ENCODE measurements at regions not wholly inside any gene's neighbourhood (a gene's known extent, or its start where the extent isn't known, plus 50 kb on each side); places are given as distances from the start of the nearest gene placed in this dataset.
A peak's percentile ranks its signal among the peaks of the same experiment; 100 is the strongest.
"Not testable (repeated sequence)": the region's sequence is repeated elsewhere in the genome, so short reads cannot be mapped to it uniquely, and the experiment has no call there.

DNA sequence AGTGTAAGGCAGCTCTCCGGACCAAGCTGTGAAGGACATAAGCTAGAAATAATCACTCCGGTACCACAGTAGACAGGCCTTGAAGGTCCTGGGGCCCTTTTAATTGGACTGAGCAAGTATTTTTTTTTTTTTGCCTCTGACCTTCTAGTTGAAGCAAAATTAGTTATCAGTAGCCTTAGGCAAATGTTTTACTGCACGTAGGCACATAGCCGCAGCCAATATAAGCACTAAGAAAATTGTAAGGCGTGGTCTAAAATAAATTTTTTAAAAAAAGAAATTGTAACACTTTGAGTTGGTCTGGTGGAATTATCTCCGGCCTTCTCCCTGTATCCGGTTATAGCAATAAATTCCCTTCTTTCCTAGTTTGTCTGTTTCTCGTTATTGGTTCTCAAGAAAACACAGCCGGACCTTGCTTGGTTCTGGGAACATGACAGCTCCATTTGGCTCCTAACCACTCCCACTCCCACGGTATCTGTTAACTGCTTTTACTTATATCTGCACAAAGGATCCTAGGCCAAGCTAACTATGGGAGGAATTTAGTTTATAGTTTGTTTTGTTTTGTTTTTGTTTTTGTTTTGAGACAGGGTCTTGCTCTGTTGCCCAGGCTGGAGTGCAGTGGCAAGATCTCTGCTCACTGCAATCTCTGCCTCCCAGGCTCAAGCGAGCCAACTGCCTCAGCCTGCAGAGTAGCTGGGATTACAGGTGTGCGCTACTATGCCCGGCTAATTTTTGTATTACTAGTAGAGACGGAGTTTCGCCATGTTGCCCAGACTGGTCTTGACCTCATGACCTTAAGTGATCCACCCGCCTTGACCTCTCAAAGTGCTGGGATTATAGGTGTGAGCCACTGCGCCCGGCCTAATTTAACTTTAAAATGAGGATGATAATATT lies 124.4 kb upstream of the KIF5B start:
- Histone ChIP-seq H3K36me3 (ENCODE audit: control insufficient read depth, insufficient read depth, low read length) (no peaks in the 10 kb centered on the region), H2AFZ (ENCODE audit: low read length) (peak overlapping the region; percentile 23), H3K4me1 (ENCODE audit: control insufficient read depth, extremely low read depth, insufficient read depth, low read length) (no peaks in the 10 kb centered on the region), H3K9me3 (ENCODE audit: control insufficient read depth, insufficient read depth, low read depth, low read length) (no peaks in the 10 kb centered on the region), H3K27ac (ENCODE audit: insufficient read depth, low read length) (no peak overlapping the region), H3K27me3 (ENCODE audit: control insufficient read depth, insufficient read depth, low read length) (no peaks in the 10 kb centered on the region), H4K20me1 (ENCODE audit: control insufficient read depth, extremely low read depth, insufficient read depth, low read length) (no peaks in the 10 kb centered on the region), H3K9ac (ENCODE audit: insufficient read depth, low read length) (no peak overlapping the region), H3K4me3 (replicated peaks in 1 of 4; ENCODE audit: control extremely low read depth in 1 of 4, insufficient read depth in 1 of 4, low read depth in 3 of 4, low read length in 4 of 4) (no peak overlapping the region), H3K4me2 (ENCODE audit: extremely low read depth, insufficient read depth, low read length) (no peak overlapping the region), H3K79me2 (ENCODE audit: control insufficient read depth, insufficient read depth, low read length) (no peaks in the 10 kb centered on the region)
- no peak for TF ChIP-seq EZH2 (IDR thresholded peaks at IDR 0.05; ENCODE audit: low read length, missing control alignments)
- TF ChIP-seq, protein P1, sequence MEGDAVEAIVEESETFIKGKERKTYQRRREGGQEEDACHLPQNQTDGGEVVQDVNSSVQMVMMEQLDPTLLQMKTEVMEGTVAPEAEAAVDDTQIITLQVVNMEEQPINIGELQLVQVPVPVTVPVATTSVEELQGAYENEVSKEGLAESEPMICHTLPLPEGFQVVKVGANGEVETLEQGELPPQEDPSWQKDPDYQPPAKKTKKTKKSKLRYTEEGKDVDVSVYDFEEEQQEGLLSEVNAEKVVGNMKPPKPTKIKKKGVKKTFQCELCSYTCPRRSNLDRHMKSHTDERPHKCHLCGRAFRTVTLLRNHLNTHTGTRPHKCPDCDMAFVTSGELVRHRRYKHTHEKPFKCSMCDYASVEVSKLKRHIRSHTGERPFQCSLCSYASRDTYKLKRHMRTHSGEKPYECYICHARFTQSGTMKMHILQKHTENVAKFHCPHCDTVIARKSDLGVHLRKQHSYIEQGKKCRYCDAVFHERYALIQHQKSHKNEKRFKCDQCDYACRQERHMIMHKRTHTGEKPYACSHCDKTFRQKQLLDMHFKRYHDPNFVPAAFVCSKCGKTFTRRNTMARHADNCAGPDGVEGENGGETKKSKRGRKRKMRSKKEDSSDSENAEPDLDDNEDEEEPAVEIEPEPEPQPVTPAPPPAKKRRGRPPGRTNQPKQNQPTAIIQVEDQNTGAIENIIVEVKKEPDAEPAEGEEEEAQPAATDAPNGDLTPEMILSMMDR (conservative IDR thresholded peaks at IDR 0.05 in 1 of 2, IDR thresholded peaks at IDR 0.05 in 1 of 2; ENCODE audit: low read depth in 1 of 2, low read length in 2 of 2): no peak
- no peak for DNase-seq (ENCODE audit: low read depth in 2 of 2)

DNA sequence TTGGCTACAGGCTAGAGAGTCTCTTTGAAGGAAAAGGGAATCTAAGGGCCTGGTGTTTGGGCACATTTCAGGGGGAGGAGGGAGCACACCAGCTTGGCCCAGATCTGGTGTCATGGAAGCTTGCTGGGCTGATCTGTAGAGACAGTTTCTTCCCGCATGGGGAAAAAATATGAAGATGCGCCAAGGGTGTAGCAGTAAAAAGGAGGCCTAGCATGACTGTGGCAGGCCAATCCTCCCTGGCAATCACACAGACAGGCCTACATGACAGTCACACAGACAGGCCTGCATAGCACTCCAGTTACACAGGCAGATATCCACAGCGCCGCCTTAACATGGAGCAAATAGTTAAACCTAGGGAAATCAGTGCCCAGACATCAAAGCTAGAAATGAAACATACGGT lies 123.6 kb upstream of the KIF5B start:
- H3K27ac ChIP-seq (ENCODE audit: insufficient read depth, low read length): no peak overlapping the region
- H3K9ac ChIP-seq (ENCODE audit: insufficient read depth, low read length): no peak overlapping the region
- no peak overlapping the region for H2AFZ ChIP-seq (ENCODE audit: low read length)

DNA sequence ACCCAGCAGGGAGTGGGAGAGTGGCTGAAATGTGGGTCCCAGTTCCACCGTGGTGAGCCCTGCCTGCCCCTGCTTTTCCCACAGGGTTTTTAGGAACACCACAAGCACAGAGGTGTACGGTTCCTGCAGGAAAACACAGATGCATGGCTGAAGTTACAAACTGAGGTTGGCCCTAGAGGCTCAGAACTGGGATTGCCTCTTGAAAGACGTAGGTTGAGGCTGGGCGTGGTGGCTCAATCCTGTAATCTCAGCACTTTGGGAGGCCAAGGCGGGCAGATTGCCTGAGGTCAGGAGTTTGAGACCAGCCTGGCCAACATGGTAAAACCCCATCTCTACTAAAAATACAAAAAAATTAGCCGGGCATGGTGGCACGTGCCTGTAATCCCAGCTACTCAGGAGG lies 121.4 kb upstream of the KIF5B start:
- H3K4me1 ChIP-seq (ENCODE audit: control insufficient read depth, extremely low read depth, insufficient read depth, low read length); H3K9ac ChIP-seq (ENCODE audit: insufficient read depth, low read length); H3K4me3 ChIP-seq (replicated peaks in 1 of 4; ENCODE audit: control extremely low read depth in 1 of 4, insufficient read depth in 1 of 4, low read depth in 3 of 4, low read length in 4 of 4); H3K79me2 ChIP-seq (ENCODE audit: control insufficient read depth, insufficient read depth, low read length); H4K20me1 ChIP-seq (ENCODE audit: control insufficient read depth, extremely low read depth, insufficient read depth, low read length); H3K27ac ChIP-seq (ENCODE audit: insufficient read depth, low read length); DNase-seq (ENCODE audit: low read depth in 2 of 2); H3K4me2 ChIP-seq (ENCODE audit: extremely low read depth, insufficient read depth, low read length); H2AFZ ChIP-seq (ENCODE audit: low read length); H3K36me3 ChIP-seq (ENCODE audit: control insufficient read depth, insufficient read depth, low read length); H3K27me3 ChIP-seq (ENCODE audit: control insufficient read depth, insufficient read depth, low read length); H3K9me3 ChIP-seq (ENCODE audit: control insufficient read depth, insufficient read depth, low read depth, low read length): not testable (repeated sequence)

More for the DNA sequence above, 123.6 kb upstream of the KIF5B start:
- H3K4me3 ChIP-seq (replicated peaks in 1 of 4; ENCODE audit: control extremely low read depth in 1 of 4, insufficient read depth in 1 of 4, low read depth in 3 of 4, low read length in 4 of 4): no peak overlapping the region
- no peaks in the 10 kb centered on the region for H3K27me3 ChIP-seq (ENCODE audit: control insufficient read depth, insufficient read depth, low read length)
- no peaks in the 10 kb centered on the region for H3K79me2 ChIP-seq (ENCODE audit: control insufficient read depth, insufficient read depth, low read length)
- no peaks in the 10 kb centered on the region for H3K9me3 ChIP-seq (ENCODE audit: control insufficient read depth, insufficient read depth, low read depth, low read length)
- DNase-seq (ENCODE audit: low read depth in 2 of 2): no peak
- no peaks in the 10 kb centered on the region for H3K36me3 ChIP-seq (ENCODE audit: control insufficient read depth, insufficient read depth, low read length)
- H3K4me2 ChIP-seq (ENCODE audit: extremely low read depth, insufficient read depth, low read length): no peak overlapping the region
- no peak for TF ChIP-seq EZH2 (IDR thresholded peaks at IDR 0.05; ENCODE audit: low read length, missing control alignments)
- TF ChIP-seq, protein P1 (conservative IDR thresholded peaks at IDR 0.05 in 1 of 2, IDR thresholded peaks at IDR 0.05 in 1 of 2; ENCODE audit: low read depth in 1 of 2, low read length in 2 of 2): no peak
- H3K4me1 ChIP-seq (ENCODE audit: control insufficient read depth, extremely low read depth, insufficient read depth, low read length): no peaks in the 10 kb centered on the region
- no peaks in the 10 kb centered on the region for H4K20me1 ChIP-seq (ENCODE audit: control insufficient read depth, extremely low read depth, insufficient read depth, low read length)
